OCI-M1 (cell line): ENCODE measurements at regions not wholly inside any gene's neighbourhood (a gene's known extent, or its start where the extent isn't known, plus 50 kb on each side); places are given as distances from the start of the nearest gene placed in this dataset.

ENCODE experiments used
- DNase-seq: peaks from one replicate; lab custom pipeline; 2025; lab: John Stamatoyannopoulos, UW

- DNase-seq, result no peak
Observed at GRCh38 chr6:137269803-137270202, 50.6 kb upstream of the IFNGR1 start.

GRCh38 chr6:137269347-137269746 lies 50.2 kb upstream of the IFNGR1 start:
- DNase-seq, result no peak
